Lung (tissue), 11 donors: ENCODE measurements at regions not wholly inside any gene's neighbourhood (a gene's known extent, or its start where the extent isn't known, plus 50 kb on each side); places are given as distances from the start of the nearest gene placed in this dataset.
A peak's percentile ranks its signal among the peaks of the same experiment; 100 is the strongest.

Experiments
- ATAC-seq: fragments of 200-7000 bp; cut with Tn5 transposase; one replicate; pipeline ENCODE4 v1.9.1; 2020; ENCODE audit warnings: moderate number of reproducible peaks; ENCODE audit not compliant: insufficient read depth, low FRiP score
- DNase-seq, 3 donors: peaks; one replicate each; pipeline ENCODE4 v3.0.0-alpha.2; 2013 to 2017
- H3K27ac ChIP-seq, 2 donors: one replicate each; pipeline ENCODE4 v1.5.1; 2013; ENCODE audit warnings: mild to moderate bottlenecking in 2 of 2, moderate library complexity in 2 of 2, control low read depth in 1 of 2, inconsistent platforms in 1 of 2, low read depth in 1 of 2, low read length in 1 of 2
- H3K27me3 ChIP-seq, 3 donors: one replicate each; pipeline ENCODE4 v1.5.1; 2013; ENCODE audit warnings: low read length in 2 of 3; ENCODE audit not compliant: control insufficient read depth in 3 of 3, insufficient read depth in 3 of 3
- H3K36me3 ChIP-seq, 4 donors: one replicate each; pipeline ENCODE4 v1.5.1; 2013; ENCODE audit warnings: low read length in 4 of 4, mild to moderate bottlenecking in 1 of 4, moderate library complexity in 1 of 4; ENCODE audit not compliant: control insufficient read depth in 4 of 4, insufficient read depth in 4 of 4
- H3K4me1 ChIP-seq, 5 donors: one replicate each; pipeline ENCODE4 v1.5.1; 2013; ENCODE audit warnings: low read length in 5 of 5, mild to moderate bottlenecking in 2 of 5, moderate library complexity in 1 of 5; ENCODE audit not compliant: control insufficient read depth in 5 of 5, insufficient read depth in 5 of 5
- H3K4me3 ChIP-seq: one replicate; pipeline ENCODE4 v1.5.1; 2013; ENCODE audit warnings: mild to moderate bottlenecking, control low read depth, moderate library complexity
- H3K9ac ChIP-seq, 2 donors: one replicate each; pipeline ENCODE4 v1.5.1; 2013; ENCODE audit warnings: low read length in 2 of 2, control low read depth in 1 of 2; ENCODE audit not compliant: insufficient read depth in 1 of 2
- H3K9me3 ChIP-seq, 4 donors: one replicate each; pipeline ENCODE4 v1.5.1; 2013; ENCODE audit warnings: low read length in 3 of 4, mild to moderate bottlenecking in 1 of 4, moderate library complexity in 1 of 4; ENCODE audit not compliant: control insufficient read depth in 4 of 4, insufficient read depth in 3 of 4
- CTCF ChIP-seq: IDR thresholded peaks from 2 replicates; pipeline ENCODE4 v1.5.1; 2012; ENCODE audit warnings: mild to moderate bottlenecking; ENCODE audit errors: control extremely low read depth, extremely low read depth
- WGBS, 2 donors: extraction: QIAGEN DNeasy Blood & Tissue Kit; methylation state at CpG; one replicate each; pipeline ENCODE4 v1.1.7; 2013; 5-methylcytosine and 5-hydroxymethylcytosine counted together
- donor health status: control.
- donor health status: control.
- donor health status: Bipolar disorder and iron deficiency.
- donor health status: healthy.
- donor health status: DM: yes; HTN: yes; CAD: no.

DNA sequence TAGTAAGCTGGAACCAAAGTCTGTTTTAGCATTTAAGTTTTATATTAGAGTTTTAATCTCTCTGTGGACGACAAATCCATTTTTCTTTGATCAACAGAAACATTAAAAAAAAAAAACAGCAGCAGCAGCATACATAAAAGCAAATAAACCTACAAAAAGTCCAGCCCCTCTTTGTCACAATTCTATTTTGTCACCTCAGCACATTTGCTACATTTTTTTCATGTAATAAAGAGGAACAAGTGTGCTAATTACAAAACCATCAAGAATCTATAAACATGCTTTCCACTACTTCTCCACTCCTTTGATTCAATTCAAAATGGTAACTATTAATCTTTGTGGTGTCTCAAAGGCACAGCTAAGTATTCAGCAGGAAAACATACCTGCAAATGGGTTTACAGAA is 259.8 kb upstream of the GNAI1 start:
- Histone ChIP-seq H3K4me1 (no peaks in the 10 kb centered on the region), H3K27ac (no peak overlapping the region), H3K27me3 (no peaks in the 10 kb centered on the region), H3K4me3 (no peak overlapping the region), H3K9me3 (no peaks in the 10 kb centered on the region), H3K36me3 (no peaks in the 10 kb centered on the region), H3K9ac (no peak overlapping the region)
- 60 to 69% methylated on average over 1 of the region's 1 CpG for WGBS, 2 donors
- DNase-seq, result no peak
- ATAC-seq, result no peak
- TF ChIP-seq CTCF, result no peak

- no peak for TF ChIP-seq CTCF
- Histone ChIP-seq H3K4me1 (peaks cover 0 to 4% (median 0%) of the 10 kb centered on the region in 5 donors), H3K27me3 (no peaks in the 10 kb centered on the region), H3K4me3 (no peak overlapping the region), H3K9me3 (no peaks in the 10 kb centered on the region), H3K36me3 (no peaks in the 10 kb centered on the region), H3K27ac (no peak overlapping the region), H3K9ac (no peak overlapping the region)
- 79 to 93% methylated on average over 2 of the region's 2 CpGs for WGBS, 2 donors
- no peak for ATAC-seq
- no peak for DNase-seq
Observed at GRCh38 chr7:79872176-79872575, 262.5 kb upstream of the GNAI1 start.

DNA sequence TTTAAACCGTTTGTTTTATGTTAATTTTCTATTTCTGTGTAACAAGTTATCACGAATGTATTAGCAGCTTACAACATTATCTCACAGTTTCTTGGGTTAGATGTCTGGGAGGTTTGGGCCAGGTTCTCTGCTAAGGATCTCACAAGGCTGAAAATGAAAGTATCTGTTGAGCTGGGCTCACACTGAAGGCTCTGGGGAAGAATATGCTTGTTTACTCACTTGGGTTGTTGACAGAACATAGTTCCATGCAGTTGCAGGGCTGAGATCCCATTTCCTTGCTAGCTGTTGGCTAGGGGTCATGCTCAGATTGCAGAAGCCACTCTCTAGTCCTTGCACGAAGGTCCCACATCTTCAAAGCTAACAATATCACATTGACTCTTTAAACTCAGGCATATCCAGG is 266.6 kb upstream of the GNAI1 start:
- ATAC-seq, result no peak
- DNase-seq, result peak in 1 of 3 donors; percentile 20
- WGBS, 2 donors, result 51 to 55% methylated on average over 3 of the region's 3 CpGs
- H3K4me3 ChIP-seq, result no peak overlapping the region
- no peaks in the 10 kb centered on the region for H3K27me3 ChIP-seq
- no peak overlapping the region for H3K9ac ChIP-seq
- peaks cover 0 to 3% (median 0%) of the 10 kb centered on the region in 4 donors for H3K9me3 ChIP-seq
- H3K4me1 ChIP-seq, result peaks cover 0 to 4% (median 0%) of the 10 kb centered on the region in 5 donors
- H3K36me3 ChIP-seq, result no peaks in the 10 kb centered on the region
- no peak overlapping the region for H3K27ac ChIP-seq
- no peak for TF ChIP-seq CTCF
